Kidney (tissue), 13 donors: ENCODE measurements at regions not wholly inside any gene's neighbourhood (a gene's known extent, or its start where the extent isn't known, plus 50 kb on each side); places are given as distances from the start of the nearest gene placed in this dataset.

ENCODE experiments used
- DNase-seq, 5 donors: peaks; one replicate each; pipeline ENCODE4 v3.0.0-alpha.2; 2013 to 2020
- FAIRE-seq: peaks from 2 replicates; lab custom pipeline; 2012; peaks lifted over from hg19 to GRCh38; lab: Jason Lieb, UNC
- H3K27ac ChIP-seq, 2 donors: one replicate each; pipeline ENCODE4 v1.7.0; 2013; ENCODE audit warnings: low read depth in 2 of 2, low read length in 2 of 2, inconsistent platforms in 1 of 2
- H3K27me3 ChIP-seq: one replicate; pipeline ENCODE4 v1.7.1; 2013; ENCODE audit warnings: low read length, inconsistent platforms; ENCODE audit not compliant: control insufficient read depth, insufficient read depth
- H3K36me3 ChIP-seq, 3 donors: one replicate each; pipeline versions ENCODE4 v1.7.0 to v1.7.1; 2013; ENCODE audit warnings: low read length in 3 of 3, control low read depth in 1 of 3, inconsistent platforms in 1 of 3; ENCODE audit not compliant: insufficient read depth in 3 of 3, control insufficient read depth in 2 of 3
- H3K4me1 ChIP-seq, 3 donors: one replicate each; pipeline versions ENCODE4 v1.7.0 to v1.7.1; 2013; ENCODE audit warnings: low read length in 3 of 3, inconsistent platforms in 1 of 3, low read depth in 1 of 3; ENCODE audit not compliant: control insufficient read depth in 2 of 3, insufficient read depth in 2 of 3
- H3K4me3 ChIP-seq, 3 donors: one replicate each; pipeline versions ENCODE4 v1.7.0 to v1.8.1; 2013; ENCODE audit warnings: low read length in 3 of 3, control low read depth in 1 of 3, inconsistent platforms in 1 of 3
- H3K9ac ChIP-seq, 3 donors: one replicate each; pipeline versions ENCODE4 v1.7.0 to v1.7.1; 2013; ENCODE audit warnings: low read length in 3 of 3, control low read depth in 1 of 3, inconsistent platforms in 1 of 3
- H3K9me3 ChIP-seq, 3 donors: one replicate each; pipeline versions ENCODE4 v1.7.0 to v1.7.1; 2013; ENCODE audit warnings: low read length in 3 of 3, control low read depth in 1 of 3, inconsistent platforms in 1 of 3; ENCODE audit not compliant: control insufficient read depth in 2 of 3, insufficient read depth in 1 of 3
- CTCF ChIP-seq: IDR thresholded peaks from 3 replicates; pipeline ENCODE4 v1.5.1; 2012; ENCODE audit warnings: mild to moderate bottlenecking, moderate library complexity, borderline replicate concordance; ENCODE audit not compliant: insufficient read depth; ENCODE audit errors: extremely low read depth
- intact Hi-C: fragments of 100-400 bp; cut with DNase I; formaldehyde crosslinking; loops from one replicate; pipeline ENCODE4 v1.11.1; 2022
- donor health status: control.
- donor health status: control.
- donor health status: control.
- donor health status: control.
- donor health status: control.
- donor health status: DM: yes; HTN: yes; CAD: no.
- donor health status: Normal renal cell carcinoma (clear cell type).

DNA sequence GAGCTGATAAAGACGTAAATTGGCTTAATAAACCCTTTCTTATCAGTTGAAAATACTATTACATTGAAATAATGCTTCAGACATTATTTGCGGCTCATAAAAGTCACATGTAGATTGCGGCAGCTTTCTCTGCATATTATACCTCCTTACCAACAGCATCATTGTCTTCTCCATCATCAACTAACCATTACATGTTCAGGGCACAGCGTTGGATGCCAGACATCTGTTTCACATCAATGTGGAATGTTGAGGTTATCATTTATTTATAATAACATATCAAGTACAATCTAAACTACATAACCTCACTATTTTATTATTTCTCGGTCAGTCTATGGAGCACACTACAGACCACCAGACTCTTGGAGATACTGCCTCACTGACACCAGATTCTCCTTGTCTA, 573.8 kb upstream of the FAT3 start:
- DNase-seq (no peak), FAIRE-seq (no peak)
- no peak overlapping the region for H3K9ac ChIP-seq
- no peak for TF ChIP-seq CTCF
- no peaks in the 10 kb centered on the region for H3K4me1 ChIP-seq
- no peak overlapping the region for H3K27ac ChIP-seq
- intact Hi-C loops = no loop called here
- H3K9me3 ChIP-seq = no peaks in the 10 kb centered on the region
- no peaks in the 10 kb centered on the region for H3K36me3 ChIP-seq
- H3K27me3 ChIP-seq = no peaks in the 10 kb centered on the region
- no peak overlapping the region for H3K4me3 ChIP-seq

DNA sequence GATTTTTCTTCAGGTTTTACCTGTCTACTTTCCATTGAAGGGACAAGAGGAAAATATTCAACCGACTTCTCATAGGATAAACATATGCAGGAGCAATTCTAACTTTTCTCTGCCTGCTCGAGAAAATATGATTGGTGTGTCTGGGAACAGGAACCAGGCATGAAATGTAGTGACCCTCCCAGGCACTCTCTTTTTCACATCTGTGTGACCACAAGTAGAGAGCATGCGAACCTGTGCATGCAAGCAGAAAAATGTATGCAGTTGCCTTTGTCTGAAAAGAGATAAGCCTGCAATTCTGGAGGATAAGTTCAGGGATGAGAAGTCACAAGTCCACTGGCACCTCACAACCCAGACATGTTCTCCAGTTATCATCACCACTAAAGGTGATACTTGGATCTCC, 583.5 kb upstream of the FAT3 start:
- Histone ChIP-seq H3K27ac (no peak overlapping the region), H3K36me3 (no peaks in the 10 kb centered on the region), H3K4me1 (no peaks in the 10 kb centered on the region), H3K4me3 (no peak overlapping the region), H3K27me3 (no peaks in the 10 kb centered on the region), H3K9ac (no peak overlapping the region), H3K9me3 (no peaks in the 10 kb centered on the region)
- intact Hi-C loops = no loop called here
- DNase-seq = no peak
- FAIRE-seq = no peak
- no peak for TF ChIP-seq CTCF

GRCh38 chr11:91639359-91639758, 585.3 kb upstream of the FAT3 start:
- FAIRE-seq (no peak), DNase-seq (no peak)
- H3K27ac ChIP-seq = no peak overlapping the region
- no peak overlapping the region for H3K9ac ChIP-seq
- H3K4me1 ChIP-seq = no peaks in the 10 kb centered on the region
- no peaks in the 10 kb centered on the region for H3K27me3 ChIP-seq
- H3K9me3 ChIP-seq = no peaks in the 10 kb centered on the region
- no peak overlapping the region for H3K4me3 ChIP-seq
- no peak for TF ChIP-seq CTCF
- intact Hi-C loops = no loop called here
- no peaks in the 10 kb centered on the region for H3K36me3 ChIP-seq
